DMS153 treated with DMSO at 0.1 percent for 48 hours (cell line): ENCODE measurements at regions not wholly inside any gene's neighbourhood (a gene's known extent, or its start where the extent isn't known, plus 50 kb on each side); places are given as distances from the start of the nearest gene placed in this dataset.

ENCODE experiments used
- DNase-seq: peaks from one replicate; lab custom pipeline; 2025; ENCODE audit not compliant: unreplicated experiment; lab: John Stamatoyannopoulos, UW

- no peak for DNase-seq
Measured at GRCh38 chr6:125489579-125490285, 188.0 kb upstream of the HDDC2 start.

DNA sequence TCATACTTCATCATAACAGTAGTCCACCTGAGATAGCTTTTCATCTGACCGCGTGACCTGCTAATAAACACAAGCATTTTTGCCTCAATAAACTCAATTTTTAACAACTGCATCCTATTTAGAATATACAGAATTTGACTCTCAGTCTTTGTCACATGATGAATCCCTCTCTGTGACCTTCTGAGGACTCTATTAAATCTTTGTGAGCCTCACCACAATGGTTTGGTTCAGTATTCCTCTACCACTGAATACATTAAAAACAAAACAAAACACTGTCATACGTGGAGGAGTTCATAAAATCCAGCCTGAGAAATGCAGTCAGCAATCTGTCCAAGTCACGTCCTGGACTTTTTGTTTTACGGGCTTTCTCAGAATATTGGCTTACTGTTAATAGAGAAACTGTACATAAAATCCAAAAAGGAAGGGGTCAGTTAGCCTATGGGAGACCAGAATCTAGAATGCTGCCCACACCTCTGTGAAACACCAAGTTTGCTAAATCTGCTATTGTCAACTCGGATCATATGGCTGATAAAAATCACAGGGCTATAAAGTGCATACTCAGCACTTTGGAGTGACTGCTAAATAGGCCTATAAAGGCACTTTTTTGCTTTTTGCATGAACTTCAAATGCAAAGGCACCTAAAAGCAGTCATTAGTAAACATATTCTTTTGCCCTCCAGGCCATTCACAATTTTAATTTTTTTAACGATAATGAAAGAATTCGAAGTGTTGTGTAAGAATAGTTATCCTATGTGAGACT lies 190.3 kb upstream of the HDDC2 start:
- no peak for DNase-seq

DNA sequence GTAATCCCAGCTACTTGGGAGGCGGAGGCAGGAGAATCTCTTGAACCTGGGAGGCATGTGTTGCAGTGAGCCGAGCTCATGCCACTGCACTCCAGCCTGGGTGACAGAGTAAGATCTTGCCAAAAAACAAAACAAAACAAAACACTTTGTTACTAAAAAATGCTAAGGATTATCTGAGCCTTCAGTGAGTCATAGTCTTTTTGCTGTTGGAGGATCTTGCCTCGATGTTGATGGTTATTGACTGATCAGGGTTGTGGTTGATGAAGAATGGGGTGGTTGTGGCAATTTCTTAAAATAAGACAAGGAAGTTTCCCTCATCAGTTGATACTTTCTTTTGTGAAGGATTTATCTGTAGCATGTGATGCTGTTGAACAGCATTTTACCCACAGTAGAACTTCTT lies 196.8 kb upstream of the HDDC2 start:
- no peak for DNase-seq

DNA sequence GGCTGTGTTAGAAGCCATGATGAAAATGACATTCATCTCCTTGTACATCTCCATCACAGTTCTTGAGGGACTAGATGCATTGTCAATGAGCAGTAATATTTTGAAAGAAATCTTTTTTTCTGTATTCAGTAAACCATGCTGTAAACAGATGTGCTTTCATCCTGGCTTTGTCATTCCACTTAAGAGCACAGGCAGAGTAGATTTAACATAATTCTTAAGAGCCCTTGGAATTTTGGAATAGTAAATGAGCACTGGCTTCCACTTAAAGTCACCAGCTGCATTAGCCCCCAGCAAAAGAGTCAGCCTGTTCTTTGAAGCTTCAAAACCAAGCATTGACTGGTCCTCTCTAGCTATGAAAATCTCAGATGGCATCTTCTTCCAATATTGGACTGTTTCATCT lies 197.8 kb upstream of the HDDC2 start:
- no peak for DNase-seq

DNA sequence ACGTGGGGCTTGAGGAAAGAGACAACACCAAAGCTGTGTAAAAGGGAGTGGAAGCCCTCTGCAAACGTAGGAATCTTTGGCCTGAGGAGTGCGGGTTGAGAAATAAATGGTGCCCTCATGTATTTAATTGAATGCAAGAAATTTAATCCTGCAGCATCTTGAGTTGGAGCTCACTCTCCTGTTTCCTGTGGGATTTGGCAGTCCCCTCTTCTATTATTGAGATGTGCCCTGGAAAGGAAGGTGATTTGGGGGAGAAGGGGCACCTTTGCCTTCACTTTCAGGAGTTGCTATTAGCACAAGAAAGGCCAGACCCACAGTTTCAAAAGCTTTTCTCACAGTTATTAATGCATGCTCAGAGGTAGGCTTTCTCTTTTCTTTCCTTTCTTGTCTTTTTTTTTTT lies 201.4 kb upstream of the HDDC2 start:
- no peak for DNase-seq

DNA sequence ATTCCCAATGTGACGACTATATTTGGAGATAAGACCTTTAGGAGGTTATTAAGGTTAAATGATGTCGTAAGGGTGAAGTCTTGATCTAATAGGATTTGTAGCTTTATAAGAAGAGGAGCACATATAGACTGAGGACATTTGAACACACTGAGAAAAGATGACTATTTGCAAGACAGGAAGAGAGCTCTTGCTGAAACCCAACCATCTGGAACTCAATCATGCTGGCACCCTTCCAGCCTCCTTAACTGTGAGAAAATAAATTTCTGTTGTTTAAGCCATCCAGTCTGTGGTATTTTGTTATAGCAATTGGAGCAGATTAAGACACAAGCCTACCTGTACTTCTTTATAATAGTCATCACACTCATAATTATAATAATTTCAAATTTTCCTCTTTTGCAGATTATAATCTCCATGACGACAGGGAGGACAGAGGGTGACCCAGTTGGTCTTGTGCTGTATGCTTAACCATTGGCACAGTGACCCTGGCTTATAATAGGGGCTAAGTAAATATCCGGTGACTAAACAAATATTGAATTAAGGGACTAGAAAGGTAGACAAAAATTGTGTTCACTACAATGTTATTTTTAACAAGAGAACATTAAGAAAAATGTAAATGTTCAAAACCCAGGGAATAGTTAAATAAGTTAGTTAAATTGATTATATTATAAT lies 206.4 kb upstream of the HDDC2 start:
- DNase-seq, result peak; percentile 67

GRCh38 chr6:125508793-125509192 lies 207.0 kb upstream of the HDDC2 start:
- no peak for DNase-seq

- no peak for DNase-seq
Measured at GRCh38 chr6:125509477-125509876, 207.7 kb upstream of the HDDC2 start.

- no peak for DNase-seq
Measured at GRCh38 chr6:125510405-125510804, 208.6 kb upstream of the HDDC2 start.

- DNase-seq, result peak; percentile 94
Measured at GRCh38 chr6:125511809-125512396, 210.1 kb upstream of the HDDC2 start.

GRCh38 chr6:125512621-125513020 lies 210.9 kb upstream of the HDDC2 start:
- DNase-seq, result peak; percentile 5

DNA sequence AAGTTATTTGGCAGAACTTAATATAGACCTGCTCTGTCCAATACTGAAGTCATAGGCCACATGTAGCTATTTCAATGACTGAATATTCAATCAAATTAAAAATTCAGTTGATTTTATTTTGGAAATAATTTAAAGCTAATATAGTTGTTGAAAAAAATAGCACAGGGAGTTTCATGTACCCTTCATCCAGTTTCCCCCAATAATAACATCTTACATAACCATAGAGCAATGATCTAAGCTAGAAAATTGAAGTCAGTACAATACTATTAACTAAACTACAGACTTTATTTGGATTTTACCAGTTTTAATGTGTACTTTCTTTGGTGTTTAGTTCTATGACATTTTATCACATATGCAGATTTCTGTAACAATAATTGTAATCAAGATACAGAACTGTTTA lies 212.2 kb upstream of the HDDC2 start:
- DNase-seq, result no peak

GRCh38 chr6:125516644-125517043 lies 214.9 kb upstream of the HDDC2 start:
- DNase-seq, result no peak

DNA sequence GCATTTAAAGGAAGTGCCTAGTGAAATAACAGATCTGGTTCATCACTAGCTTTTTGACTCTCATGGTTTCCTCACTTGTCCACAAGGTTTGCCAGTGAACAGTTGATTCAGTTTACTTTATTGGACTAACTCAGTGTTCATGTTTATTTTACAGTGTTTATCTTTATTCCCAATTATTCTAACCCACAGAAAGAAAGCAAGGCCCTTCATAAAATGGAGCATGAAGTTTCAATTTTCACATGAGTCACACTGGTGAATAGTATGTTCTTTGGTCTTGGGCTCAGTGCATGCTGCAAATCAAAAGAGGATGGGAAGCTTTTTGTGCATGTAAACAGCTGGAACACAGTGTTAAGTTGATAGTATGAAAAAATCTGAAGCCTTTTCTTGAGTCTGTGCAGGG lies 217.6 kb upstream of the HDDC2 start:
- peak; percentile 41 for DNase-seq

GRCh38 chr6:125524356-125524755 lies 222.6 kb upstream of the HDDC2 start:
- no peak for DNase-seq

DNA sequence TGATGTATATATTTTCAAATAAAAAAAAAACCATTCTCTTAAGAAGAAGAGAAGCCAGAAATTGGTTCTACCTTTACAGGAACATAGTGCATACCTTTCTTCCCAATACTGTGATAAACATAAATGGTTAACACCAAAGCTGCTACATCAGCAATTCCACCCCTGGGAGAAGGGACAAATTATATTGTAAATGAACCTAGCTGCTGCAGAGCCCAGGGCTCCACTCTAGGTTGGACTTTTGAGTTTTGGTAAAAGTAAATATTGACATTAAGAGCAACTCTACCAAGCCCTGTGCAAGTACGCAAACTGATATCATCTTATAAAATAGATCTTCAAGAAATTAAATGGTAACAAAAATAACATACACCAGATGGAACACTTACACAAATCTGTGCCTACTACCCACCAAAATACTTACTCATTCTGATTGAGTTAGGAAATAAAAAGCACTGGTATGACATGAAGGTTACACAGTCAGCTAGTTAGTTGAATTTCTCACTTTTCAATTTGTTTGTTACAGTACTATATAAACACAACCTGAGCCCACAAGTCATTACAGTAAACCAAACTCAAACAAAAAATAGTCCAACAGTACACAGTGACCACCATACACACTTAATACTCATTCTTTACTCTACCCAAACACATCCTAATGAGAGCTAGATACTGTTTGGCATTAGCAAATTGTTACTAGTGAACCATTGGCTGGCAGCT lies 223.3 kb upstream of the HEY2 start:
- no peak for DNase-seq

DNA sequence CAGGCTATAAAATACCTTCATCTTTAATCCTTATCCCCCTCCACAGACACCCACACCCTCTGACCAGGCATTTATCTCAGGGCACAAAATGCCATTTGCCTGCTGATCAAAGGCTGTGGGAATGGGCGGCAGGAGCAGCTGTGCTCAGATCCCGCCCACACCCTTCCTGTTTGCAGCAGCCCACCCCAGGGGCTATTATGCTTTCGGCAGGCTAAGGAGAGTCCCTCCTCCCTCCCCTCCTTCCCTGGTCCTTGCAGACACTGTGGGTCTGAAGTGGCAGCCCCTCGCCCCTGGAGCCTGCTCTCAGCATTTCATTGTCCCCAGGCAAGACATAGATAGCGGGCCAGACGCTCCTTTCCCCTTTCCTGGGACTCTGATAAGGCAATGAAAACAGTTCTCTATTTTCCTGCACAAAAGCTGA lies 220.8 kb upstream of the HEY2 start:
- no peak for DNase-seq

DNA sequence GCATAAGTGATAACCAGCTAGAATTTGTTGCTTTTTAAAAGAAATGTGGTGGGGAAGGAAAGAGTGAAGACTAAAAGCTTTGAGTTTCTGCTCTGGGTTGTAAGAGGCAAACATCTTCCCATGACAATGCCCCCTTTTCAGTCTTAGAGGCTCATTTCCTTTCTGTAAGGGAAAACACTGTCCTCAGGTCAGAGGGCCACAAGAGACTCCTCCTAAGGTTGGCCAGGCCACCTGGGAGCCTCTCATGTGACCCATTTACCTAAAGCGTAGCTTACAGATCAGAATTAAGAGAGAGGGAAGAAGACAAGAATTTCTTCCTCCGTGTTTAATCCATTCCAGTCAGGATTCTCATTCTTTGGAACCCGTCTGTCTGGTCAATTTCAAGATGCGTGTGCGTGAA lies 220.4 kb upstream of the HEY2 start:
- no peak for DNase-seq

- DNase-seq, result peak; percentile 28
Measured at GRCh38 chr6:125533710-125534397, 215.6 kb upstream of the HEY2 start.

DNA sequence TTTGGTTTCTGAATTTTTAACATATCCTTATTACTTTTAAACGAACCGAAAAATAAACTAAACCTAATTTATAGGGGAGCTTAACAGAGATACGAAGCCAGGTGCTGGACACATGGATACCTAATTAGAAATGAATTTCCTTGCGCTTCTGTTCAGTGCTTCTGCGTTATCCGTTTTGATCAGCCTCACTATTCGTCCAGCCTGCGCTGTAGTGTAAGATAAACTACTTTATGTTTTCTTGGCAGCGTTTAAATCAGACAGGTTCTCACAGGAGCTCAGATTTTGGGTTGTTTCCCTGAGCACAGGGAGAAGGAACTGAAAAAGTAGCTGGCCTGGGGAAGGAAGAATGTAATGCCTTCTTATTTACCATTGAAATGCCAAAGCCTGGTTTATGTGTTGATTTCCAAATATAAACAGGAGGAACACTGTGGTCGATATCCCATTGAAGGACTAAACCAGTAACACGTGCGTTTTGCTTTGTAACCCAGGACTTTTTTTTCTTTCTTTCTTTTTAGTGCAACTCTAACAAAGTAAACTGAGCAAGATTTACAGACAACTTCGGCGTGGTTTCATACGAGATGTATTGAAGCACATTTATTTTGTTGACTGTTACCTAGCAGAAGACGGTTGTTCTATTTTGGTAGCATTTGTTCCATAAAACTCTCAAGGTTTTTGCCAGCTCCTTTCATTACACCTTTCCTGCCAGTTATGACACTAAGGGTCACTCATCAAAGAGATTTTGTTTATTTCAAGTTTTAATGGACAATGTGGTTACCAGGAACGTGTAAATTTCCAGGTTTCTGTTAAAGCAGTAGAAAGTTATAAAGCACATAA lies 214.8 kb upstream of the HEY2 start:
- no peak for DNase-seq
